Coronary artery (tissue), 2 donors: ENCODE measurements at regions not wholly inside any gene's neighbourhood (a gene's known extent, or its start where the extent isn't known, plus 50 kb on each side); places are given as distances from the start of the nearest gene placed in this dataset.

Experiments
- DNase-seq: peaks from one replicate; pipeline ENCODE4 v3.0.0-alpha.2; 2017; ENCODE audit warnings: low spot score
- H3K27ac ChIP-seq, 2 donors: fragments of 200-600 bp; sonication (generic); one replicate each; pipeline ENCODE4 v1.5.1; 2016 to 2019
- H3K4me3 ChIP-seq: fragments of 200-600 bp; sonication (generic); 2 replicates; pipeline ENCODE4 v1.5.1; 2016; ENCODE audit warnings: mild to moderate bottlenecking, moderate library complexity
- CTCF ChIP-seq: fragments of 200-600 bp; sonication (generic); IDR thresholded peaks from one replicate; pipeline ENCODE4 v1.5.1; 2019; ENCODE audit warnings: antibody characterized with exemption

- TF ChIP-seq CTCF, result no peak
These were observed 627.3 kb downstream of the PLOD2 start for GRCh38 chr3:145533696-145534095.

GRCh38 chr3:145536461-145536860, 624.5 kb downstream of the PLOD2 start:
- DNase-seq, result no peak
- Histone ChIP-seq H3K4me3 (no peak overlapping the region), H3K27ac (no peak overlapping the region)
- TF ChIP-seq CTCF, result no peak

More at GRCh38 chr3:145533696-145534095, 627.3 kb downstream of the PLOD2 start:
- Histone ChIP-seq H3K4me3 (no peak overlapping the region), H3K27ac (peak overlapping the region in 1 of 2 donors; percentile 3)
- no peak for DNase-seq

GRCh38 chr3:145550522-145550921, 610.5 kb downstream of the PLOD2 start:
- H3K4me3 ChIP-seq, result no peak overlapping the region
- DNase-seq, result no peak
- H3K27ac ChIP-seq, result no peak overlapping the region
- no peak for TF ChIP-seq CTCF

GRCh38 chr3:145557405-145557804, 603.6 kb downstream of the PLOD2 start:
- Histone ChIP-seq H3K27ac (no peak overlapping the region), H3K4me3 (no peak overlapping the region)
- no peak for TF ChIP-seq CTCF
- DNase-seq, result no peak

GRCh38 chr3:145578471-145578870, 582.5 kb downstream of the PLOD2 start:
- Histone ChIP-seq H3K4me3 (no peak overlapping the region), H3K27ac (no peak overlapping the region)
- DNase-seq, result no peak
- no peak for TF ChIP-seq CTCF

GRCh38 chr3:145581694-145582093, 579.3 kb downstream of the PLOD2 start:
- no peak overlapping the region for H3K27ac ChIP-seq
- TF ChIP-seq CTCF, result no peak
- no peak for DNase-seq
- H3K4me3 ChIP-seq, result no peak overlapping the region

- DNase-seq, result no peak
- no peak overlapping the region for H3K27ac ChIP-seq
- no peak for TF ChIP-seq CTCF
- no peak overlapping the region for H3K4me3 ChIP-seq
These were observed 556.1 kb downstream of the PLOD2 start for GRCh38 chr3:145604851-145605250.
